ENCODE measurements at regions not wholly inside any gene's neighbourhood (a gene's known extent, or its start where the extent isn't known, plus 50 kb on each side); places are given as distances from the start of the nearest gene placed in this dataset.

- Histone ChIP-seq H3K9me2 (ENCODE audit: insufficient read depth, low read length) (no peaks in the 10 kb centered on the region), H3K36me3 (ENCODE audit: insufficient read depth, low read length) (no peaks in the 10 kb centered on the region), H3K4me3 (ENCODE audit: low read depth, low read length, poor library complexity, severe bottlenecking) (no peak overlapping the region), H4K20me1 (ENCODE audit: insufficient read depth, low read length) (no peaks in the 10 kb centered on the region), H3K4me1 (ENCODE audit: insufficient read depth, low read length, poor library complexity, severe bottlenecking) (no peaks in the 10 kb centered on the region), H3K4me2 (ENCODE audit: low read length) (no peak overlapping the region), H3K9me3 (ENCODE audit: low read length) (no peaks in the 10 kb centered on the region), H3K27ac (ENCODE audit: low read depth, low read length, poor library complexity, severe bottlenecking) (no peak overlapping the region), H2AFZ (ENCODE audit: low read length) (no peak overlapping the region), H3K79me2 (ENCODE audit: insufficient read depth, low read depth, low read length) (no peaks in the 10 kb centered on the region)
- intact Hi-C loops (cut with micrococcal nuclease; ENCODE audit: unreplicated experiment), result no loop called here
- POLR2A ChIA-PET, result no interaction called here
- DNase-seq (ENCODE audit: low spot score), result no peak
- BruUV-seq (replicated peaks), result no TSS peak
- TF ChIP-seq CTCF (conservative IDR thresholded peaks at IDR 0.05; ENCODE audit: low read length) (no peak), EZH2phosphoT487 (IDR thresholded peaks at IDR 0.05; ENCODE audit: borderline replicate concordance, low read depth, low read length) (no peak)
- CTCF ChIA-PET (ENCODE audit: unreplicated experiment), result no interaction called here
Measured at GRCh38 chr2:217366266-217366895, 506.5 kb upstream of the TNP1 start.

GRCh38 chr2:217365656-217366055 is 505.8 kb upstream of the TNP1 start:
- no peaks in the 10 kb centered on the region for H3K36me3 ChIP-seq (ENCODE audit: insufficient read depth, low read length)
- TF ChIP-seq EZH2phosphoT487 (IDR thresholded peaks at IDR 0.05; ENCODE audit: borderline replicate concordance, low read depth, low read length), result no peak
- TF ChIP-seq CTCF (conservative IDR thresholded peaks at IDR 0.05; ENCODE audit: low read length), result no peak
- no TSS peak for BruUV-seq (replicated peaks)
- CTCF ChIA-PET (ENCODE audit: unreplicated experiment), result no interaction called here
- H4K20me1 ChIP-seq (ENCODE audit: insufficient read depth, low read length), result no peaks in the 10 kb centered on the region
- no peak overlapping the region for H3K27ac ChIP-seq (ENCODE audit: low read depth, low read length, poor library complexity, severe bottlenecking)
- no peak overlapping the region for H3K4me2 ChIP-seq (ENCODE audit: low read length)
- intact Hi-C loops (cut with micrococcal nuclease; ENCODE audit: unreplicated experiment), result no loop called here
- H3K9me2 ChIP-seq (ENCODE audit: insufficient read depth, low read length), result no peaks in the 10 kb centered on the region
- no peak overlapping the region for H3K4me3 ChIP-seq (ENCODE audit: low read depth, low read length, poor library complexity, severe bottlenecking)
- no peaks in the 10 kb centered on the region for H3K9me3 ChIP-seq (ENCODE audit: low read length)
- H2AFZ ChIP-seq (ENCODE audit: low read length), result no peak overlapping the region
- H3K4me1 ChIP-seq (ENCODE audit: insufficient read depth, low read length, poor library complexity, severe bottlenecking), result no peaks in the 10 kb centered on the region
- H3K79me2 ChIP-seq (ENCODE audit: insufficient read depth, low read depth, low read length), result no peaks in the 10 kb centered on the region
- POLR2A ChIA-PET, result no interaction called here
- DNase-seq (ENCODE audit: low spot score), result no peak

- Histone ChIP-seq H3K9me2 (ENCODE audit: insufficient read depth, low read length) (no peaks in the 10 kb centered on the region), H3K36me3 (ENCODE audit: insufficient read depth, low read length) (no peaks in the 10 kb centered on the region), H3K4me3 (ENCODE audit: low read depth, low read length, poor library complexity, severe bottlenecking) (no peak overlapping the region), H3K4me1 (ENCODE audit: insufficient read depth, low read length, poor library complexity, severe bottlenecking) (no peaks in the 10 kb centered on the region), H2AFZ (ENCODE audit: low read length) (no peak overlapping the region), H3K27ac (ENCODE audit: low read depth, low read length, poor library complexity, severe bottlenecking) (no peak overlapping the region), H4K20me1 (ENCODE audit: insufficient read depth, low read length) (no peaks in the 10 kb centered on the region), H3K4me2 (ENCODE audit: low read length) (no peak overlapping the region), H3K79me2 (ENCODE audit: insufficient read depth, low read depth, low read length) (no peaks in the 10 kb centered on the region), H3K9me3 (ENCODE audit: low read length) (no peaks in the 10 kb centered on the region)
- ChIA-PET POLR2A (interaction anchor here (0.7 kb wide), 1 partner anchor 64 kb away, joined by 4 read pairs; no protein-coding TSS in a partner anchor), CTCF (ENCODE audit: unreplicated experiment) (no interaction called here)
- intact Hi-C loops (cut with micrococcal nuclease; ENCODE audit: unreplicated experiment), result no loop called here
- no TSS peak for BruUV-seq (replicated peaks)
- DNase-seq (ENCODE audit: low spot score), result no peak
- TF ChIP-seq EZH2phosphoT487 (IDR thresholded peaks at IDR 0.05; ENCODE audit: borderline replicate concordance, low read depth, low read length), result no peak
- TF ChIP-seq CTCF (conservative IDR thresholded peaks at IDR 0.05; ENCODE audit: low read length), result no peak
Measured at GRCh38 chr2:217364224-217364623, 504.4 kb upstream of the TNP1 start.
